Neural cell (in vitro differentiated cells): ENCODE measurements at regions not wholly inside any gene's neighbourhood (a gene's known extent, or its start where the extent isn't known, plus 50 kb on each side); places are given as distances from the start of the nearest gene placed in this dataset.

Experiments
- H2AFZ ChIP-seq: fragments of 200-600, 300-800 bp; sonication (generic), shearing (Covaris generic); 2 replicates; pipeline ENCODE4 v1.6.0; 2014; ENCODE audit warnings: low read depth, mild to moderate bottlenecking, antibody characterized with exemption, low read length, moderate library complexity
- H3F3A ChIP-seq: fragments of 200-600 bp; shearing (Covaris generic); 2 replicates; pipeline ENCODE4 v1.6.1; 2016; ENCODE audit warnings: mild to moderate bottlenecking, moderate library complexity, mixed read lengths, antibody characterized with exemption, low read length; ENCODE audit not compliant: insufficient read depth, poor library complexity, severe bottlenecking
- H3K27ac ChIP-seq: fragments of 200-600, 300-800 bp; sonication (generic), shearing (Covaris generic); 2 replicates; pipeline ENCODE4 v1.5.1; 2014; ENCODE audit warnings: mild to moderate bottlenecking, low read length, moderate library complexity
- H3K27me3 ChIP-seq: fragments of 300-800, 200-600 bp; sonication (generic), shearing (Covaris generic); 2 replicates; pipeline ENCODE4 v1.6.0; 2014; ENCODE audit warnings: mild to moderate bottlenecking, low read depth, low read length, moderate library complexity; ENCODE audit not compliant: insufficient read depth
- H3K36me3 ChIP-seq: fragments of 300-800, 200-600 bp; sonication (generic), shearing (Covaris generic); 2 replicates; pipeline ENCODE4 v1.5.1; 2014; ENCODE audit warnings: mild to moderate bottlenecking, antibody characterized with exemption, low read length, moderate library complexity; ENCODE audit not compliant: insufficient read depth
- H3K4me2 ChIP-seq: fragments of 300-800, 200-600 bp; sonication (generic), shearing (Covaris generic); 2 replicates; pipeline ENCODE4 v1.6.0; 2014; ENCODE audit warnings: mild to moderate bottlenecking, low read length
- H3K4me3 ChIP-seq: fragments of 300-800, 200-600 bp; sonication (generic), shearing (Covaris generic); 2 replicates; pipeline ENCODE4 v1.5.1; 2014; ENCODE audit warnings: mild to moderate bottlenecking, low read length, moderate library complexity
- H3K79me2 ChIP-seq: fragments of 200-600 bp; shearing (Covaris generic); replicated peaks from 2 replicates; pipeline ENCODE4 v1.6.0; 2014; ENCODE audit warnings: mild to moderate bottlenecking, low read length, moderate library complexity; ENCODE audit not compliant: insufficient read depth
- H3K9ac ChIP-seq: fragments of 300-800, 200-600 bp; sonication (generic), shearing (Covaris generic); 2 replicates; pipeline ENCODE4 v1.6.1; 2016; ENCODE audit warnings: mild to moderate bottlenecking, low read length, mixed read lengths
- H3K9me2 ChIP-seq: fragments of 200-600 bp; shearing (Covaris generic); 2 replicates; pipeline ENCODE4 v1.6.1; 2016; ENCODE audit warnings: mild to moderate bottlenecking, low read length, mixed read lengths; ENCODE audit not compliant: insufficient read depth
- H3K9me3 ChIP-seq: fragments of 200-600, 300-800 bp; sonication (generic), shearing (Covaris generic); 2 replicates; pipeline ENCODE4 v1.6.1; 2016; ENCODE audit warnings: mild to moderate bottlenecking, mixed run types, low read length, moderate library complexity, mixed read lengths
- H4K20me1 ChIP-seq: fragments of 200-600 bp; shearing (Covaris generic); 2 replicates; pipeline ENCODE4 v1.6.1; 2016; ENCODE audit warnings: mild to moderate bottlenecking, mixed run types; ENCODE audit not compliant: insufficient read depth
- CTCF ChIP-seq: fragments of 450-650 bp; IDR thresholded peaks from 2 replicates; pipeline ENCODE4 v1.5.1; 2014; ENCODE audit warnings: antibody characterized with exemption, mild to moderate bottlenecking, moderate library complexity; ENCODE audit not compliant: poor library complexity, severe bottlenecking
- EP300 ChIP-seq: fragments of 450-650 bp; conservative IDR thresholded peaks from 2 replicates; pipeline ENCODE4 v1.6.1; 2014; ENCODE audit warnings: antibody characterized with exemption, mild to moderate bottlenecking, moderate library complexity; ENCODE audit not compliant: poor library complexity, severe bottlenecking
- EZH2 ChIP-seq: fragments of 200-600, 300-800 bp; shearing (Covaris generic), sonication (generic); IDR thresholded peaks from 2 replicates; pipeline ENCODE4 v1.6.1; 2014; ENCODE audit warnings: antibody characterized with exemption, low read length, borderline replicate concordance, mild to moderate bottlenecking; ENCODE audit not compliant: insufficient read depth, poor library complexity, severe bottlenecking
- MXI1 ChIP-seq: fragments of 450-650 bp; conservative IDR thresholded peaks from 2 replicates; pipeline ENCODE4 v1.6.1; 2014; ENCODE audit warnings: antibody characterized with exemption, mild to moderate bottlenecking; ENCODE audit not compliant: poor library complexity, severe bottlenecking
- POLR2AphosphoS5 ChIP-seq: IDR thresholded peaks from 2 replicates; pipeline ENCODE4 v1.6.1; 2012
- RAD21 ChIP-seq: fragments of 450-650 bp; conservative IDR thresholded peaks from 2 replicates; pipeline ENCODE4 v1.6.1; 2014; ENCODE audit warnings: antibody characterized with exemption, mild to moderate bottlenecking, moderate library complexity
- REST ChIP-seq: IDR thresholded peaks from 2 replicates; pipeline ENCODE4 v1.6.1; 2012; ENCODE audit warnings: borderline replicate concordance
- SMC3 ChIP-seq: fragments of 450-650 bp; conservative IDR thresholded peaks from 2 replicates; pipeline ENCODE4 v1.6.1; 2014; ENCODE audit warnings: antibody characterized with exemption, mild to moderate bottlenecking, moderate library complexity; ENCODE audit not compliant: poor library complexity
- TAF1 ChIP-seq: IDR thresholded peaks from 2 replicates; pipeline ENCODE4 v1.6.1; 2012; ENCODE audit warnings: low read depth

GRCh38 chr17:77553459-77554066 lies 404.9 kb upstream of the TNRC6C start:
- no peak for TF ChIP-seq RAD21
- no peak for TF ChIP-seq REST
- TF ChIP-seq EP300: no peak
- no peak for TF ChIP-seq MXI1
- no peak for TF ChIP-seq TAF1
- no peak for TF ChIP-seq CTCF
- TF ChIP-seq SMC3: no peak
- TF ChIP-seq EZH2: no peak
- TF ChIP-seq POLR2AphosphoS5: no peak
- no peak overlapping the region for H3K9ac ChIP-seq
- no peaks in the 10 kb centered on the region for H3K79me2 ChIP-seq

GRCh38 chr17:77555121-77555591 lies 403.3 kb upstream of the TNRC6C start:
- Histone ChIP-seq H3K9ac (peak overlapping the region; percentile 61), H3K27me3 (no peaks in the 10 kb centered on the region), H3F3A (peaks cover 2% of the 10 kb centered on the region), H3K36me3 (no peaks in the 10 kb centered on the region), H2AFZ (no peak overlapping the region), H3K79me2 (no peaks in the 10 kb centered on the region), H3K4me3 (peak overlapping the region; percentile 51), H3K9me2 (no peaks in the 10 kb centered on the region), H3K4me2 (no peak overlapping the region), H3K27ac (peak overlapping the region; percentile 91), H3K9me3 (no peaks in the 10 kb centered on the region), H4K20me1 (no peaks in the 10 kb centered on the region)
- no peak for TF ChIP-seq REST
- TF ChIP-seq EZH2: no peak
- no peak for TF ChIP-seq SMC3
- no peak for TF ChIP-seq POLR2AphosphoS5
- TF ChIP-seq RAD21: no peak
- TF ChIP-seq EP300: no peak
- TF ChIP-seq CTCF: no peak
- TF ChIP-seq TAF1: no peak
- no peak for TF ChIP-seq MXI1

More at GRCh38 chr17:77553459-77554066, 404.9 kb upstream of the TNRC6C start:
- H2AFZ ChIP-seq: no peak overlapping the region
- no peaks in the 10 kb centered on the region for H3K36me3 ChIP-seq
- no peaks in the 10 kb centered on the region for H4K20me1 ChIP-seq
- H3K4me2 ChIP-seq: no peak overlapping the region
- H3K27me3 ChIP-seq: no peaks in the 10 kb centered on the region
- peaks cover 2% of the 10 kb centered on the region for H3F3A ChIP-seq
- no peaks in the 10 kb centered on the region for H3K9me3 ChIP-seq
- H3K27ac ChIP-seq: no peak overlapping the region
- no peak overlapping the region for H3K4me3 ChIP-seq
- H3K9me2 ChIP-seq: no peaks in the 10 kb centered on the region
